Activated T-helper 2 cell treated with anti-CD3 and anti-CD28 coated beads, Interferon-gamma antibody, Interleukin-2, Interleukin-4, amounts not matched to agents 10 μg/mL and 5 μg/mL and 100 μg/mL, durations not matched to agents 14 hours and 24 hours and 36 hours (primary cell): ENCODE measurements at regions not wholly inside any gene's neighbourhood (a gene's known extent, or its start where the extent isn't known, plus 50 kb on each side); places are given as distances from the start of the nearest gene placed in this dataset.

Experiments used
- DNase-seq: peaks from one replicate; pipeline ENCODE4 v3.0.0; 2021; ENCODE audit warnings: low spot score
- H3K27ac Mint-ChIP-seq: one replicate; pipeline ENCODE4 v1.8.0; 2021; ENCODE audit warnings: mixed read lengths
- H3K27me3 Mint-ChIP-seq: one replicate; pipeline ENCODE4 v1.8.0; 2021; ENCODE audit warnings: low read depth, mixed read lengths
- H3K36me3 Mint-ChIP-seq: one replicate; pipeline ENCODE4 v1.8.0; 2021; ENCODE audit warnings: low read depth, mixed read lengths
- H3K4me1 Mint-ChIP-seq: one replicate; pipeline ENCODE4 v1.8.0; 2021; ENCODE audit warnings: low read depth, mixed read lengths
- H3K4me3 Mint-ChIP-seq: one replicate; pipeline ENCODE4 v1.8.0; 2021; ENCODE audit warnings: low read depth, mild to moderate bottlenecking, moderate library complexity, mixed read lengths
- H3K9me3 Mint-ChIP-seq: one replicate; pipeline ENCODE4 v1.8.0; 2021; ENCODE audit warnings: mixed read lengths
- intact Hi-C: fragments of 100-400 bp; cut with micrococcal nuclease; formaldehyde crosslinking; loops from one replicate; pipeline ENCODE4 v1.15.1; 2023

DNA sequence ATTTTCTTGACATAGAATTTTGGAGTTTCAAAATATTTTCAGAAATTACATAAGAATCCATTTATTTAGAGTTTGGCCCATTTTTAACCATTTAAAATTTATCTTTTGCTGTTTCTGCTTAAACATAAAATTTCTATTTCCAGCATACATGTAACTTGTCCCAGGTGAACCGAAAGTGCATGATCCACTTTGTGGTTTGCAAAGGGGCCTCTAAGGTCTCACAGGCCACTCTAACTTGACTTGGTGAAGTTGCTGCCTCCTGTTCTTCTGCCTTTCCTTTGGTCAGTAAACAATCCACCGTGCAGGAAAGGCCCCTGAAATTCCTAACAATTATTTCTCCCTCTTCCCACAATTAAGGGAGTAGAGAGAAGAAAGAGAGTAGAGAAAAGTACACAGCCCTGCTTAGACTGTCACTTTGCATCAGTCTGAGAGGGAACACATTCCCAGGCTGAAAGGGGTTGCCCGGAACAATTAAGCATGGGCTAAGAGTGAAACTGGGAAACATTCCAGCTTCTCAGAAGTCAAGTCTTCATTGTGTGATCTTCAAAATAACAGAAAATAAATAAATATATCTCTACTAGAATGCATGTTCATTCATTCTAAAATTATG, 79.5 kb upstream of the SEMA3A start:
- intact Hi-C loops: no loop called here
- no peak overlapping the region for H3K27ac Mint-ChIP-seq
- H3K27me3 Mint-ChIP-seq: no peaks in the 10 kb centered on the region
- no peak for DNase-seq
- H3K4me3 Mint-ChIP-seq: no peak overlapping the region
- H3K9me3 Mint-ChIP-seq: no peaks in the 10 kb centered on the region
- H3K4me1 Mint-ChIP-seq: no peaks in the 10 kb centered on the region
- H3K36me3 Mint-ChIP-seq: no peaks in the 10 kb centered on the region

DNA sequence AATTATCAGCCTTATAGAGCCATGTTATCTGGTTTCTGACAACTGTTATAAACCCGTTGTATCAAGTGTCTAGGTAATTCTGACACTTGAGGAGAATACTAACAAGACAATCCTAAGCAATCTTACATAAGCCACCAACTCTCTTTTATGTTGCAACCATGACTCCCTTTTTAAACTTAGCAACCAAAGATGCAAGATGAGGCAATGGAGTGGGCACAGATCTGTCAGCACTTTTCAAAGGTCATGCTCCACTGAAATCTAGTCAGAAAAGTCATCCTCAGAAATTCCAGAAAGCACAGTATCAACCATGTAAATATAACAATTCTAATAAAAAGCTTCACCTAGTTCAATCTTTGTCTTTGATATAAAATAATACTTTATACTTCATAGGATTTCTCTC, 77.0 kb upstream of the SEMA3A start:
- no peaks in the 10 kb centered on the region for H3K9me3 Mint-ChIP-seq
- no peak for DNase-seq
- no peak overlapping the region for H3K27ac Mint-ChIP-seq
- no peaks in the 10 kb centered on the region for H3K36me3 Mint-ChIP-seq
- intact Hi-C loops: no loop called here
- H3K27me3 Mint-ChIP-seq: no peaks in the 10 kb centered on the region
- H3K4me1 Mint-ChIP-seq: no peaks in the 10 kb centered on the region
- no peak overlapping the region for H3K4me3 Mint-ChIP-seq

DNA sequence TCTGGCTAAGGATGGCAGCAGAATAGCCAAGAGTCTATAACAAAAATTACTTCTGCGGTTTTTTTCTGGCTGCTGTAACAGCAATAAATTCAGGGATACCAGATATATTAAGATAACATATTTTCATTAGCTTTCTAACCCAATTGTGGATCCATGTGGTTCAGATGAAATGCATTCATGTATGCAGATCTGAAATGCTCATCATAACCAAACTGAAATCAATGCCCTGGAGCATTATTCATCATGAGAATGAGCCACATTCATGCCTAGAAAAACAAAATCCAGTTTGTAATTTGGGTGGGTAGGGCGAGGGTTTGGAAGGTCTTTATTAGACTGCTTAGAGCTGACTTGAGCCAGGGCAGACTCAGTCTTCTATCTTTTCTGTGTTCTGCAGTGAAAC, 69.8 kb upstream of the SEMA3A start:
- DNase-seq: no peak
- intact Hi-C loops: no loop called here
- Mint-ChIP-seq H3K27ac (no peak overlapping the region), H3K4me3 (no peak overlapping the region), H3K36me3 (no peaks in the 10 kb centered on the region), H3K27me3 (no peaks in the 10 kb centered on the region), H3K9me3 (no peaks in the 10 kb centered on the region), H3K4me1 (no peaks in the 10 kb centered on the region)

DNA sequence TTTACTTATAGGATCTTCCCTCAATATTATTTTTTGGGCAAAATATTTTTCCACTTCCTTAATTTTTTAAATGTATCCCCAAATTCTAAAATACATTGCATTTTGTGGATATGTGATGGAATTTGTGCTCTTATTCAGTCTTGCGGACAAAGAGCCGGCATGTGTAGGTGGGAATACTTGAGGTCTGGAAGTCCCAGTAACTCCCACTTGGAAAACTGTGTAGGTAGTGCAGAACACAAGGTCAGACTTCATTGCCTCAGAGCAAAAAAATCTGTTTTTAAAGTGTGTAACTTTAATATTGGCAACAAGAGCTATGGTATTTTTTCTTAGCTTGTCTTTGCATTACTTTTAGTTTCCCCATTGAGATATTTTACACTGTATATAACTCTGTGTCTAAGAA, 68.5 kb upstream of the SEMA3A start:
- no peaks in the 10 kb centered on the region for H3K27me3 Mint-ChIP-seq
- H3K27ac Mint-ChIP-seq: no peak overlapping the region
- intact Hi-C loops: no loop called here
- no peaks in the 10 kb centered on the region for H3K4me1 Mint-ChIP-seq
- H3K4me3 Mint-ChIP-seq: no peak overlapping the region
- no peaks in the 10 kb centered on the region for H3K9me3 Mint-ChIP-seq
- DNase-seq: no peak
- H3K36me3 Mint-ChIP-seq: no peaks in the 10 kb centered on the region

DNA sequence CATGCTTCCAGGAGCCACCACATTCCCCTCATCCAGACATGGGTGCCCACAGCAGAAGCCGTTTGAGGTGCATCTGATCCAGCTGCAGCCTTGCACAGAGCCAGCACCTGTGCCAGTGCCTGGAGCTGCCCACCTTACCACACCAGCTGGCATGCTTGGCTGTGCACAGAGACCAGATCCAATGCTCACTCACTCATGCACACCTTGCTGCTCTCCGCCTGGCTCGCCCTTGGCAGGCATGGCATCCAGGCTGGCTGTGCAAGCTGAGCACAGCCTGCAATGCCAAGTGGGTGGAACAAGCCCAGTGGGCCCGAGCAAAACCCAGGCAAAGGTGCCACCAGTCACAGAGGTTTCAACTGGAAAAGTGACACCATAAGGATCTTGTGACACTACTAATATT, 66.9 kb upstream of the SEMA3A start:
- H3K4me3 Mint-ChIP-seq: no peak overlapping the region
- H3K36me3 Mint-ChIP-seq: no peaks in the 10 kb centered on the region
- H3K27ac Mint-ChIP-seq: no peak overlapping the region
- no peaks in the 10 kb centered on the region for H3K27me3 Mint-ChIP-seq
- no peaks in the 10 kb centered on the region for H3K9me3 Mint-ChIP-seq
- intact Hi-C loops: no loop called here
- DNase-seq: no peak
- H3K4me1 Mint-ChIP-seq: no peaks in the 10 kb centered on the region

DNA sequence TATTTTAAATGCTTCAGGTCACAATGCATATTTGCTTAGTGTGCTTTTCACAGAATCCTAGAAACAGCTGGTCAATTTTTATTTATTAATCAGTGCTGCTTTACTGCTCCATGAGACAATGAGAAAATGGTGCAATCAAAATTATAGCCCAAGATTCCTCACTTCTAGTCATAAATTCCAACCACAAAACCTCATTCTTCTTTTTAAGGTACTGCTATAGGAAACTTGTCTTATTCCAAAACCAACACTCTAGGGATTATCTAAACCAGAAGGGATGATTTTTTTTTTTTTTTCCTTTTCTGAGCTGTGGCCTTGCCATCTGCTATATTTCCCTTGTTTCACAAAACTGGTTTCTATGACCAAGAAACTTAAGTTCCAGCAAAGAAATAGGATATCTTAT, 64.0 kb upstream of the SEMA3A start:
- Mint-ChIP-seq H3K36me3 (no peaks in the 10 kb centered on the region), H3K9me3 (no peaks in the 10 kb centered on the region), H3K4me1 (peaks cover 2% of the 10 kb centered on the region), H3K4me3 (no peak overlapping the region), H3K27me3 (no peaks in the 10 kb centered on the region), H3K27ac (no peak overlapping the region)
- DNase-seq: no peak
- intact Hi-C loops: no loop called here

DNA sequence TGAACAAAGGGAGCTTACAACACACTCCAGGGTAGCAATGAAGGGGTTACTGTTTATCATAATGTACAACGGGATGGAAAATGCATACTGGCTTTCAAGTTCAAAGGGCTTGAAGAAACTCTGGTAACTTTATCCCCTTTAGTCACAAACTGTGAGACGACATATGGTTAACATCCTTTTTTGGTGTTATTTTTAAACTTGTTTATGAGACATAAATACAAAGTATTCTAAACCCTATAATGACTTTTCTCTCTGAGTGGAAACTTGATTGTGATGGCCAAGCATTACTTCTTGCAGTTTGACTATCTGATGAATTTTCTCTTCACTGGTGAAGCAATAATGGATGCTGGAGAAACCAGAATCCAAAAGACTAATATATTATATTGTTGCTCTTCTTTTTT, 62.0 kb upstream of the SEMA3A start:
- Mint-ChIP-seq H3K9me3 (no peaks in the 10 kb centered on the region), H3K27ac (no peak overlapping the region), H3K4me1 (peaks cover 2% of the 10 kb centered on the region), H3K27me3 (no peaks in the 10 kb centered on the region), H3K36me3 (no peaks in the 10 kb centered on the region), H3K4me3 (no peak overlapping the region)
- DNase-seq: no peak
- intact Hi-C loops: no loop called here

DNA sequence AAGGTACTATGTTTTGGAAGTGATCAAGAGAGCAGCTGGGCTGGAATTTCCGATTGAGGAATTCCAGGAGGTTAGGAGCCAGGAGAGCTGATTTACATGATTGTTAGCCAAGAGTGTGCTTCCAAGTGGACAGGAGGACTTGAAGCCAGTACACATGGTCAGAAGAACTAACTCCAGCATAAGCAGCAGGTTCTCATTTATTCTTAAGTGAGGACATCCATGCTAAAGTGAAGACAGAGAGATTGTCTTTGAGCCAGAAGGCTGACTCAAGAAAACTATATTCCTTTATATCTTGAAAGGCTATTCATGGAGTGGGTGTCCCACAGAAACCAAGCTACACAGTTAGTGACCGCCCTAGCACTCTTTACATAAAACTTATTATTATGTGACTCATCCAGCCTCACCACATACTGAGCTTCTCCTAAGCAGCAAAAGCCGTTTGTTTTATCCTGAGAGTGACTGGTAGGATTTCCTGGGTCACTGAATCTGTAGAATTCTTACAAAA, 56.7 kb upstream of the SEMA3A start:
- Mint-ChIP-seq H3K36me3 (no peaks in the 10 kb centered on the region), H3K4me3 (no peak overlapping the region), H3K27me3 (no peaks in the 10 kb centered on the region), H3K9me3 (no peaks in the 10 kb centered on the region), H3K27ac (no peak overlapping the region), H3K4me1 (peaks cover 2% of the 10 kb centered on the region)
- intact Hi-C loops: no loop called here
- DNase-seq: no peak

DNA sequence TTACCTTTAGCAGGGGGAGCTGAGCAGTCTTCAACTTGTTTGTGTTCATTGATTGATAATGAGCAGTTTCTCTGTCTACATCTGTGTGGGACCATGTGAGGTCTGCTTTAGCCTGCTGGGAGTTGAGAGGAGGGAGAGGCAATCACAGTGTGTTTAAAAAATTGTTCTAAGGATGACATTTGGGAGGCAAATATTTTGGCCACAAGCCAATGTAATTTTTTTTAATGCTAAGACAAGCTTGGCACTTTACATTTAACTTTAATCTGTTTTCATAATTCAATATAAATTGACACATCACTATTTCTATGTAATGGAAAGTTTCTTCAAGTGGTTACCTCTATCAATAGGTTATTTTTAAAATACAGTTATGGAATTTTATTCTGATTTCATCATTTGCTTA, 55.9 kb upstream of the SEMA3A start:
- Mint-ChIP-seq H3K27ac (no peak overlapping the region), H3K36me3 (no peaks in the 10 kb centered on the region)

DNA sequence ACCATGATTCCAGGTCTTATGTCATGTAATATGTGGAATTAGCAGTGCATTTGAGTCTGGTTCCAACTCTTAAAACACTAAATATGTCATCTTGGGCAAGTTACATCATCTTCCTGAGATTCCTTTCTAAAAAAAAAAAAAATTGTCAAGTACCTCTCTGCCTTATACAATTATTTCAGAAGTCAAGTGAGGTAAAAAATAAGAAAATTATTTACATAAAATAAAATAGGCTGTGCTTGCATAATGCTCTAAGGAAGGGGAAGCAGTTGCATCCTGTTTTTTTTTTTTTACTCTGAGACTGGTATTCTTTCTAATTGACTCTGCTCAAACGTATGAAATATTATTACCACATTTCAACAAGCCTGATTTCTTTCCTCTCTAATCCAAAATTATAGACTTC, 55.1 kb upstream of the SEMA3A start:
- Mint-ChIP-seq H3K9me3 (no peaks in the 10 kb centered on the region), H3K4me1 (peaks cover 2% of the 10 kb centered on the region), H3K4me3 (no peak overlapping the region), H3K27ac (no peak overlapping the region), H3K36me3 (no peaks in the 10 kb centered on the region), H3K27me3 (no peaks in the 10 kb centered on the region)
- no peak for DNase-seq
- intact Hi-C loops: no loop called here

More for the DNA sequence above, 55.9 kb upstream of the SEMA3A start:
- H3K4me3 Mint-ChIP-seq: no peak overlapping the region
- intact Hi-C loops: no loop called here
- H3K9me3 Mint-ChIP-seq: no peaks in the 10 kb centered on the region
- peaks cover 2% of the 10 kb centered on the region for H3K4me1 Mint-ChIP-seq
- H3K27me3 Mint-ChIP-seq: no peaks in the 10 kb centered on the region
- DNase-seq: no peak

DNA sequence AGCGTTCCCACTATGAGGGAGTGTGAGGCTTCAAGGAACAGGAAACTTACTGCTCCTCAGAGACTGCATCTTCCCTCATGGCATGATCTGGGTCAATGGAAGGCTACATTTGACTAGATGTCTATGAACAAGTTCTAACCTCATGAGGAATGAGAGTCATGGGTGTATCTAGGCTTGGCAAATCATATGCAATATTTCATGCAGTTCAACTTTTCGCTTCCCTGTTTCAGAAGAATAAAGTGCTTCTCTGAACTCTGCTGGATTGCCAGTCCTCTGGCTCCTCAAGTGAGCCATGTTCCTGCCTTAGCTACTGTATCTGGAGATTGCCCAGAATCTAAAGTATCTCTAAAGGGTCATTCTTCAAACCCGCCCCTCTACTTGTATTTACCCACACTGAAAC, 54.3 kb upstream of the SEMA3A start:
- intact Hi-C loops: no loop called here
- Mint-ChIP-seq H3K36me3 (no peaks in the 10 kb centered on the region), H3K27me3 (no peaks in the 10 kb centered on the region), H3K4me1 (no peaks in the 10 kb centered on the region), H3K4me3 (no peak overlapping the region), H3K9me3 (no peaks in the 10 kb centered on the region), H3K27ac (no peak overlapping the region)
- DNase-seq: no peak

DNA sequence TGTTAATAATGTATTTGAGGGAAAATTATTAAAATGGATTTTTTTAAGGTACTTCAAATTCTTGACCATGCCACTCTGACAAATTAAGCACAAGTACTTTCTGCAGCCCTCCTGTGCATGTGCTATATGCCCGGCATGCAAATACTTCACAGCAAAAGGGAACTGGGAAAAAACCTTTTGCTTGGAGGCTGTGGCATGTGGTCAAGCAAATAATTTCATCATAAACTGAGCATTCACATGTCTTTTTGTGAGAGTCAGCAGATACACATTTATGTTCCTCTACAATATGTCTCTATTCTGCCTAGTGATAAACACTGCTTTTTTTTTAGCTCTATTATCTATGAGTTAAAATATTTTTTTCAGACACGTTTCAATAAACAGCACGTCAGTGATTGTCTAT, 53.7 kb upstream of the SEMA3A start:
- H3K9me3 Mint-ChIP-seq: peaks cover 4% of the 10 kb centered on the region
- H3K4me3 Mint-ChIP-seq: no peak overlapping the region
- intact Hi-C loops: no loop called here
- H3K27me3 Mint-ChIP-seq: no peaks in the 10 kb centered on the region
- no peak for DNase-seq
- H3K4me1 Mint-ChIP-seq: no peaks in the 10 kb centered on the region
- no peaks in the 10 kb centered on the region for H3K36me3 Mint-ChIP-seq
- no peak overlapping the region for H3K27ac Mint-ChIP-seq

DNA sequence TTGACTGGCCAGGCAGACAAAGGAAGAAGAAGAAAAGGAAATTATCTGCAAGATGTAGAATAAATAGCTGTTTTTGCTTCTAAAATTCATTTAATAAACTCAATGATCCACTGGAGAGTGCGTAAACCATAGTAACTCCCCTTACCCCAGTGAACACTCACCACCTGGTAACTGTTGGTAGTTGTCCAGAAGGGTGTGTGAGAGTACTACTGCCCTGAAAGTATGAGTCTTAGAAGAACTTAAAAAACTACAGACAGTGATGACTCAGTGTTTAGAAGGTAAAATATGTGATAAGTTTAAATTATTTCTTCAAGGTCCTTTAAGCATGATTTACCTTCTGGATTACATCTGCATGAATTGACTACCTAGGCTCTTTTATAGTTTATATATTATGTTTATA, 53.0 kb upstream of the SEMA3A start:
- peaks cover 4% of the 10 kb centered on the region for H3K9me3 Mint-ChIP-seq
- no peaks in the 10 kb centered on the region for H3K36me3 Mint-ChIP-seq
- intact Hi-C loops: no loop called here
- no peaks in the 10 kb centered on the region for H3K27me3 Mint-ChIP-seq
- H3K4me1 Mint-ChIP-seq: no peaks in the 10 kb centered on the region
- H3K27ac Mint-ChIP-seq: no peak overlapping the region
- no peak for DNase-seq
- no peak overlapping the region for H3K4me3 Mint-ChIP-seq

DNA sequence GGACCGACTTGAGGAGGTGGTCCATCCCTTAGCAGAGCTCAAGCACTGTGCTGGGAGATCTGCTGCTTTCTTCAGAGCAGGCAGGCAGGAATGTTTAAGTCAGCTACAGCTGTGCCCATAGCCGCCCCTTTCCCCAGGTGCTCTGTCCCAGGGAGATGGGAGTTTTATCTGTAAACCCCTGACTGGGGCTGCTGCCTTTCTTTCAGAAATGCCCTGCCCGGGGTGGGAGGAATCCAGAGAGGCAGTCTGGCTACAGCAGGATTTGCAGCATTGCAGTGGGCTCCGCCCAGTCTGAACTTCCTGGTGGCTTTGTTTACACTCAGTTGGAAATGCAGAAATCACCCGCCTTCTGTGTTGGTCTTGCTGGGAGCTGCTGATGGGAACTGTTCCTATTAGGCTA, 51.2 kb upstream of the SEMA3A start:
- H3K4me3 Mint-ChIP-seq: no peak overlapping the region
- no peak for DNase-seq
- no peaks in the 10 kb centered on the region for H3K4me1 Mint-ChIP-seq
- H3K27me3 Mint-ChIP-seq: no peaks in the 10 kb centered on the region
- intact Hi-C loops: no loop called here
- H3K9me3 Mint-ChIP-seq: peaks cover 4% of the 10 kb centered on the region
- no peaks in the 10 kb centered on the region for H3K36me3 Mint-ChIP-seq
- no peak overlapping the region for H3K27ac Mint-ChIP-seq
